Esophagus muscularis mucosa (tissue), 4 donors: ENCODE measurements at regions not wholly inside any gene's neighbourhood (a gene's known extent, or its start where the extent isn't known, plus 50 kb on each side); places are given as distances from the start of the nearest gene placed in this dataset.

Experiments used
- DNase-seq: peaks from one replicate; pipeline ENCODE4 v3.0.0-alpha.2; 2017; ENCODE audit errors: extremely low spot score
- H3K27ac ChIP-seq, 4 donors: fragments of 200-600 bp; sonication (generic); replicated peaks in 1 of 4; 1 replicate in 3 of 4; 2 replicates in 1 of 4; pipeline ENCODE4 v1.5.1; 2016 to 2019; ENCODE audit warnings: mild to moderate bottlenecking in 1 of 4
- H3K27me3 ChIP-seq, 4 donors: fragments of 200-600 bp; sonication (generic); one replicate each; pipeline versions ENCODE4 v1.5.1 to v1.6.0; 2016 to 2019
- H3K36me3 ChIP-seq, 4 donors: fragments of 200-600 bp; sonication (generic); one replicate each; pipeline ENCODE4 v1.5.1; 2016 to 2019
- H3K4me1 ChIP-seq, 4 donors: fragments of 200-600 bp; sonication (generic); one replicate each; pipeline ENCODE4 v1.5.1; 2016 to 2019
- H3K4me3 ChIP-seq, 4 donors: fragments of 200-600 bp; sonication (generic); 1 replicate in 2 of 4; 2 replicates in 2 of 4; pipeline ENCODE4 v1.5.1; 2016 to 2019; ENCODE audit warnings: mild to moderate bottlenecking in 4 of 4, moderate library complexity in 1 of 4
- H3K9me3 ChIP-seq, 4 donors: fragments of 200-600 bp; sonication (generic); 1 replicate in 3 of 4; 2 replicates in 1 of 4; pipeline ENCODE4 v1.5.1; 2016 to 2019
- EP300 ChIP-seq: sonication (generic); formaldehyde crosslinking; IDR thresholded peaks from one replicate; pipeline ENCODE4 v1.6.1; 2017; ENCODE audit warnings: antibody characterized with exemption
- POLR2A ChIP-seq: fragments of 450-650 bp; IDR thresholded peaks from one replicate; pipeline ENCODE4 v1.6.1; 2017; ENCODE audit warnings: antibody characterized with exemption, moderate library complexity, mild to moderate bottlenecking, low read depth
- POLR2AphosphoS5 ChIP-seq, 2 donors: sonication (generic); formaldehyde crosslinking; IDR thresholded peaks; one replicate each; pipeline ENCODE4 v1.6.1; 2017; ENCODE audit warnings: antibody characterized with exemption in 2 of 2
- WGBS: methylation state at CpG from one replicate; pipeline ENCODE4 v1.1.5; 2018; 5-methylcytosine and 5-hydroxymethylcytosine counted together
- intact Hi-C: fragments of 100-400 bp; cut with DNase I; formaldehyde crosslinking; loops from one replicate; pipeline ENCODE4 v1.15.1; 2023
- TF ChIP-seq, protein P1 (sequence below), 3 experiments: fragments of 200-600 bp in 2 of 3; fragments of 450-650 bp in 1 of 3; sonication (generic) in 2 of 3; IDR thresholded peaks; one replicate each; pipeline ENCODE4 v1.5.1; 2017 to 2019; ENCODE audit warnings: antibody characterized with exemption in 3 of 3, mild to moderate bottlenecking in 2 of 3, moderate library complexity in 1 of 3

DNA sequence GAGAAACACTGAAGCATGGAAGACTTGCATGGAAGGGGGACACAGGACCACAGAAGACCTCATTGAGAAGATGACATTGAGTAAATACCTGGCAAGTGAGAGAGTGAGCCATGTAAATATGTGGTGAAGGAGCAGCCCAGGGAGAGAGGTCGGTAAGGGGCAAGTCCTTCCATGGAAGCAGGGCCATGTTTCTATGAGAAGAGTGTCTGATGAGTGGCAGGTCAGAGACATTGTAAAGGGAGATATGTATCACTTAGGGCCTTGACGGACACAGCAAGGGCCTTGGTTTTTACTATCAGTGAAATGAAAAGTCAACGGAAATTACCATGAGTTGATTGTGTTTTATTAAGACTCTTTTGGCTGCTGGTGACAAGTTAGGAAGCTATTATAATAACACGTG lies 336.4 kb downstream of the PLK2 start:
- 92% methylated on average over 4 of the region's 4 CpGs for WGBS
- no peaks in the 10 kb centered on the region for H3K36me3 ChIP-seq
- no peak for TF ChIP-seq POLR2A
- TF ChIP-seq EP300 = no peak
- no peak for TF ChIP-seq POLR2AphosphoS5 (IDR thresholded peaks at IDR 0.05)
- TF ChIP-seq, protein P1, sequence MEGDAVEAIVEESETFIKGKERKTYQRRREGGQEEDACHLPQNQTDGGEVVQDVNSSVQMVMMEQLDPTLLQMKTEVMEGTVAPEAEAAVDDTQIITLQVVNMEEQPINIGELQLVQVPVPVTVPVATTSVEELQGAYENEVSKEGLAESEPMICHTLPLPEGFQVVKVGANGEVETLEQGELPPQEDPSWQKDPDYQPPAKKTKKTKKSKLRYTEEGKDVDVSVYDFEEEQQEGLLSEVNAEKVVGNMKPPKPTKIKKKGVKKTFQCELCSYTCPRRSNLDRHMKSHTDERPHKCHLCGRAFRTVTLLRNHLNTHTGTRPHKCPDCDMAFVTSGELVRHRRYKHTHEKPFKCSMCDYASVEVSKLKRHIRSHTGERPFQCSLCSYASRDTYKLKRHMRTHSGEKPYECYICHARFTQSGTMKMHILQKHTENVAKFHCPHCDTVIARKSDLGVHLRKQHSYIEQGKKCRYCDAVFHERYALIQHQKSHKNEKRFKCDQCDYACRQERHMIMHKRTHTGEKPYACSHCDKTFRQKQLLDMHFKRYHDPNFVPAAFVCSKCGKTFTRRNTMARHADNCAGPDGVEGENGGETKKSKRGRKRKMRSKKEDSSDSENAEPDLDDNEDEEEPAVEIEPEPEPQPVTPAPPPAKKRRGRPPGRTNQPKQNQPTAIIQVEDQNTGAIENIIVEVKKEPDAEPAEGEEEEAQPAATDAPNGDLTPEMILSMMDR (IDR thresholded peaks at IDR 0.05) = no peak
- no peak for DNase-seq
- H3K27ac ChIP-seq = no peak overlapping the region
- H3K4me1 ChIP-seq = peaks cover 5 to 11% (median 7%) of the 10 kb centered on the region in 4 donors
- no peak overlapping the region for H3K4me3 ChIP-seq
- intact Hi-C loops = no loop called here
- no peaks in the 10 kb centered on the region for H3K27me3 ChIP-seq
- H3K9me3 ChIP-seq = no peaks in the 10 kb centered on the region

DNA sequence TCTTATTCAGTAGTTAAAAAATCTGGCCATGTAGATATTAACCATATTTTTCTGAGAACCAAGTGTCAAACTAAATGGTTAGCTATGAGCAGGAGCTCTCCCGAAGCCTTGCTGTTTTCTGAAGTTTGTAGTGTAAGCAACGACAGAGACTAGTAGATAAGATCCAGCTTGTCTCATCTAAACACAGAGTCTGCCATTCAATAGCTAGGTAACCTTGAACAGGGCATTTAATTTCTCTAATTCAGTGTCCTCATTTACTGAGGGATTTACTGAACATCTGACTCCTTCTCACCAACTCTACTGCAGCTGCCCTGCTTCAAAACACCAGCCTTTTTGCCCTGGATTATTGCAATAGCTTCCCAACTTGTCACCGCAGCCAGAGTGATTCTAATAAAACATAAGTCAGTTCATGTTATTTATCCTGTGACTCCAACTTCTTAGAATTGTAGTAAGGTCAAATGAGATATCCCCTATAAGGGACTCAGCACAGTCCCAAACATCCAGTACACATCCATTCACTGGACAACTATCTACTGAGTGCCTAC lies 337.0 kb downstream of the PLK2 start:
- Histone ChIP-seq H3K4me1 (peaks cover 3 to 11% (median 5%) of the 10 kb centered on the region in 4 donors), H3K9me3 (no peaks in the 10 kb centered on the region), H3K27ac (no peak overlapping the region), H3K4me3 (no peak overlapping the region), H3K27me3 (no peaks in the 10 kb centered on the region), H3K36me3 (no peaks in the 10 kb centered on the region)
- 92% methylated on average over 3 of the region's 3 CpGs for WGBS
- intact Hi-C loops = no loop called here
- no peak for TF ChIP-seq POLR2A
- DNase-seq = no peak

DNA sequence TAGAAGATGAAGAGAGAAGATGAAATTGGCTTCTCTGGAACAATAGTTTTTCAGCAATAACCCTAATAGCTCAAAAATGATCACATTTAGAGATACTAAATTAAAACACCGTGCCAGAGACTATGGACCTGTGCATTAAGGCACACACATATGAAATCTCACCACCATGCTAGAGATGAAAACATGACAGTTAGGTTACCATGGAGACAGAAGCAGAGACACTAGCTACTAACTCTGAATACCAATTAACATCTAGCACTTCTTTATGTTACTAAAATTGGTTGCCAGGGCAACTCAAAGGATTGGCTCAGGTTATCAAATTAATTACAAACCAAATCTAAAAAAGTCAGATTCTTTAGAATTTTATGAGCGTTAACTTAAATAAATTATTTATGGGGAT lies 337.7 kb downstream of the PLK2 start:
- intact Hi-C loops = no loop called here
- Histone ChIP-seq H3K27me3 (no peaks in the 10 kb centered on the region), H3K9me3 (no peaks in the 10 kb centered on the region), H3K27ac (no peak overlapping the region), H3K36me3 (no peaks in the 10 kb centered on the region), H3K4me1 (peaks cover 0 to 6% (median 0%) of the 10 kb centered on the region in 4 donors), H3K4me3 (no peak overlapping the region)
- TF ChIP-seq EP300 = no peak
- TF ChIP-seq, protein P1 (IDR thresholded peaks at IDR 0.05) = no peak
- no peak for TF ChIP-seq POLR2A
- no peak for TF ChIP-seq POLR2AphosphoS5 (IDR thresholded peaks at IDR 0.05)
- 84% methylated on average over 2 of the region's 2 CpGs for WGBS
- DNase-seq = no peak

DNA sequence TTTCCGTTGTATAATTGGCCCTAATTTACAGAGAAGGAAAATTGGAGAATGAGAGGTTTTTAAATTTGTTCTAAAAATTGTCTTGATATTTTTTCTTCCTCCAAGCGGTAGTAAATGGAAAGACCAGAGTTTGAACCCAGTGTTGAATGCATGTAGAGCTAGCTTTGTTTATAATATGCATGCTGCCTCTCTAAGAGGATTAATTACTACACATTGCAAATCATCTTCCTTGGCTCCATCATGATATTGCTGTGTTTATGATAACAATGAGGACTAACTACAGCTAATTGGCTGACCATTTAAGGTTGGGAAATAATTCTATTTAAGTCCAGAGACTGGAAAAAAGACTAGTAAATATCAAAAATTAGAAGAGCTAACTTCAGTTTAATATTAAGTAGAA lies 338.5 kb downstream of the PLK2 start:
- no peaks in the 10 kb centered on the region for H3K36me3 ChIP-seq
- H3K9me3 ChIP-seq = no peaks in the 10 kb centered on the region
- intact Hi-C loops = no loop called here
- no peaks in the 10 kb centered on the region for H3K27me3 ChIP-seq
- DNase-seq = no peak
- WGBS = 93% methylated on average over 2 of the region's 2 CpGs
- H3K4me1 ChIP-seq = no peaks in the 10 kb centered on the region
- H3K27ac ChIP-seq = no peak overlapping the region
- H3K4me3 ChIP-seq = no peak overlapping the region
- TF ChIP-seq POLR2AphosphoS5 (IDR thresholded peaks at IDR 0.05) (no peak), POLR2A (no peak), EP300 (no peak)
- TF ChIP-seq, protein P1 (IDR thresholded peaks at IDR 0.05) = no peak

DNA sequence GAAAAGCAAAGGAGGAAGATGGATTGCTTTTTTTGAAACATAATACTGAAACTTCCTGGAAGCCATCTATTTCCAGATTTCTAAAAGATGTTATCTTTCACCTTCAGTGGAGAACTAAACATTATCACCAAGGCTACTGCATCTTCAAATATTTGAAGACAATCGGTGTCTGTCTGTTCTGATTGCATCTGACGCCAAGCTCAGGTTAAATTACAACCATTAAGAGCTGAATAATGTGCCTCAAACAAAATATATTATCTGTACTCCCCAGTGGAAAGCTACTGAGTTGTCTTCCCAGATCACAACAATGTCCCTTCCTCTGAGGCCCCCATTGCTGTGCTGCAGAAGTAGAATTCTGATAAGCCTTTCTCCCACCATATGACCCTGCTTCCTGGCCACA lies 342.3 kb downstream of the PLK2 start:
- Histone ChIP-seq H3K27me3 (no peaks in the 10 kb centered on the region), H3K36me3 (no peaks in the 10 kb centered on the region), H3K4me3 (no peak overlapping the region), H3K4me1 (no peaks in the 10 kb centered on the region), H3K9me3 (no peaks in the 10 kb centered on the region), H3K27ac (no peak overlapping the region)
- no peak for TF ChIP-seq POLR2AphosphoS5 (IDR thresholded peaks at IDR 0.05)
- TF ChIP-seq, protein P1 (IDR thresholded peaks at IDR 0.05) = no peak
- TF ChIP-seq POLR2A = no peak
- no peak for TF ChIP-seq EP300
- WGBS = 62% methylated on average over 2 of the region's 2 CpGs
- intact Hi-C loops = no loop called here
- DNase-seq = no peak
